ENCODE measurements at regions not wholly inside any gene's neighbourhood (a gene's known extent, or its start where the extent isn't known, plus 50 kb on each side); places are given as distances from the start of the nearest gene placed in this dataset.

- no peak for ATAC-seq (ENCODE audit: low FRiP score)
- no peak for DNase-seq (ENCODE audit: low spot score)
- no peak for TF ChIP-seq CTCF (IDR thresholded peaks at IDR 0.05)
Measured at GRCh38 chr15:39132070-39132469, 448.8 kb upstream of the THBS1 start.

- peak; percentile 77 for ATAC-seq (ENCODE audit: low FRiP score)
Measured at GRCh38 chr15:39132954-39133600, 447.8 kb upstream of the THBS1 start.

GRCh38 chr15:39134282-39134681 is 446.6 kb upstream of the THBS1 start:
- DNase-seq (ENCODE audit: low spot score) (no peak), ATAC-seq (ENCODE audit: low FRiP score) (no peak)
- no peak for TF ChIP-seq CTCF (IDR thresholded peaks at IDR 0.05)

More at GRCh38 chr15:39132954-39133600, 447.8 kb upstream of the THBS1 start:
- no peak for DNase-seq (ENCODE audit: low spot score)
- no peak for TF ChIP-seq CTCF (IDR thresholded peaks at IDR 0.05)

- no peak for TF ChIP-seq CTCF (IDR thresholded peaks at IDR 0.05)
- ATAC-seq (ENCODE audit: low FRiP score) (no peak), DNase-seq (ENCODE audit: low spot score) (no peak)
Measured at GRCh38 chr15:39135989-39136388, 444.9 kb upstream of the THBS1 start.

- DNase-seq (ENCODE audit: low spot score) (no peak), ATAC-seq (ENCODE audit: low FRiP score) (no peak)
- TF ChIP-seq CTCF (IDR thresholded peaks at IDR 0.05) = no peak
Measured at GRCh38 chr15:39139431-39140059, 441.3 kb upstream of the THBS1 start.

- no peak for TF ChIP-seq CTCF (IDR thresholded peaks at IDR 0.05)
- DNase-seq (ENCODE audit: low spot score) = no peak
- peak; percentile 77 for ATAC-seq (ENCODE audit: low FRiP score)
Measured at GRCh38 chr15:39140060-39140604, 440.7 kb upstream of the THBS1 start.

- TF ChIP-seq CTCF (IDR thresholded peaks at IDR 0.05) = no peak
- ATAC-seq (ENCODE audit: low FRiP score) (no peak), DNase-seq (ENCODE audit: low spot score) (no peak)
Measured at GRCh38 chr15:39142500-39142899, 438.4 kb upstream of the THBS1 start.
